ENCODE measurements at regions not wholly inside any gene's neighbourhood (a gene's known extent, or its start where the extent isn't known, plus 50 kb on each side); places are given as distances from the start of the nearest gene placed in this dataset.

GRCh38 chr17:71430281-71430680 is 690.5 kb upstream of the SOX9 start:
- Mint-ChIP-seq H3K9me3 (ENCODE audit: unreplicated experiment) (no peaks in the 10 kb centered on the region), H3K27me3 (ENCODE audit: unreplicated experiment) (no peaks in the 10 kb centered on the region), H3K36me3 (ENCODE audit: unreplicated experiment) (peaks cover 5% of the 10 kb centered on the region), H3K4me1 (ENCODE audit: low read depth, unreplicated experiment) (no peaks in the 10 kb centered on the region), H3K27ac (ENCODE audit: unreplicated experiment) (no peak overlapping the region), H3K4me3 (ENCODE audit: unreplicated experiment) (no peak overlapping the region)
- DNase-seq = no peak
- no peak for TF ChIP-seq CTCF (IDR thresholded peaks at IDR 0.05; ENCODE audit: partially characterized antibody, unreplicated experiment)

GRCh38 chr17:71431146-71431545 is 689.7 kb upstream of the SOX9 start:
- peaks cover 2% of the 10 kb centered on the region for H3K27me3 Mint-ChIP-seq (ENCODE audit: unreplicated experiment)
- H3K36me3 Mint-ChIP-seq (ENCODE audit: unreplicated experiment) = peaks cover 5% of the 10 kb centered on the region
- H3K9me3 Mint-ChIP-seq (ENCODE audit: unreplicated experiment) = no peaks in the 10 kb centered on the region
- DNase-seq = no peak
- no peak overlapping the region for H3K27ac Mint-ChIP-seq (ENCODE audit: unreplicated experiment)
- TF ChIP-seq CTCF (IDR thresholded peaks at IDR 0.05; ENCODE audit: partially characterized antibody, unreplicated experiment) = no peak
- H3K4me3 Mint-ChIP-seq (ENCODE audit: unreplicated experiment) = no peak overlapping the region
- no peaks in the 10 kb centered on the region for H3K4me1 Mint-ChIP-seq (ENCODE audit: low read depth, unreplicated experiment)

- no peak for TF ChIP-seq CTCF (IDR thresholded peaks at IDR 0.05; ENCODE audit: partially characterized antibody, unreplicated experiment)
- no peak for DNase-seq
- no peak overlapping the region for H3K4me3 Mint-ChIP-seq (ENCODE audit: unreplicated experiment)
- no peaks in the 10 kb centered on the region for H3K9me3 Mint-ChIP-seq (ENCODE audit: unreplicated experiment)
- H3K4me1 Mint-ChIP-seq (ENCODE audit: low read depth, unreplicated experiment) = no peaks in the 10 kb centered on the region
- H3K36me3 Mint-ChIP-seq (ENCODE audit: unreplicated experiment) = peaks cover 5% of the 10 kb centered on the region
- peaks cover 2% of the 10 kb centered on the region for H3K27me3 Mint-ChIP-seq (ENCODE audit: unreplicated experiment)
- H3K27ac Mint-ChIP-seq (ENCODE audit: unreplicated experiment) = no peak overlapping the region
Measured at GRCh38 chr17:71432378-71433315, 688.2 kb upstream of the SOX9 start.

GRCh38 chr17:71434716-71435115 is 686.1 kb upstream of the SOX9 start:
- Mint-ChIP-seq H3K27me3 (ENCODE audit: unreplicated experiment) (peaks cover 2% of the 10 kb centered on the region), H3K27ac (ENCODE audit: unreplicated experiment) (no peak overlapping the region), H3K36me3 (ENCODE audit: unreplicated experiment) (no peaks in the 10 kb centered on the region), H3K4me3 (ENCODE audit: unreplicated experiment) (no peak overlapping the region), H3K4me1 (ENCODE audit: low read depth, unreplicated experiment) (peaks cover 12% of the 10 kb centered on the region), H3K9me3 (ENCODE audit: unreplicated experiment) (peaks cover 3% of the 10 kb centered on the region)
- DNase-seq = no peak
- TF ChIP-seq CTCF (IDR thresholded peaks at IDR 0.05; ENCODE audit: partially characterized antibody, unreplicated experiment) = no peak

GRCh38 chr17:71436479-71436878 is 684.3 kb upstream of the SOX9 start:
- H3K9me3 Mint-ChIP-seq (ENCODE audit: unreplicated experiment) = peaks cover 3% of the 10 kb centered on the region

More at GRCh38 chr17:71436479-71436878, 684.3 kb upstream of the SOX9 start:
- DNase-seq = no peak
- peaks cover 2% of the 10 kb centered on the region for H3K27me3 Mint-ChIP-seq (ENCODE audit: unreplicated experiment)
- no peak for TF ChIP-seq CTCF (IDR thresholded peaks at IDR 0.05; ENCODE audit: partially characterized antibody, unreplicated experiment)
- H3K4me3 Mint-ChIP-seq (ENCODE audit: unreplicated experiment) = no peak overlapping the region
- peaks cover 12% of the 10 kb centered on the region for H3K4me1 Mint-ChIP-seq (ENCODE audit: low read depth, unreplicated experiment)
- H3K27ac Mint-ChIP-seq (ENCODE audit: unreplicated experiment) = no peak overlapping the region
- H3K36me3 Mint-ChIP-seq (ENCODE audit: unreplicated experiment) = no peaks in the 10 kb centered on the region

Data from glutamatergic neuron (in vitro differentiated cells).